A673 (cell line): ENCODE measurements at regions not wholly inside any gene's neighbourhood (a gene's known extent, or its start where the extent isn't known, plus 50 kb on each side); places are given as distances from the start of the nearest gene placed in this dataset.

Experiments used
- EZH2 ChIP-seq: fragments of 200-600 bp; sonication (generic); IDR thresholded peaks from 2 replicates; pipeline ENCODE4 v1.6.1; 2017; ENCODE audit warnings: borderline replicate concordance, low read depth, mild to moderate bottlenecking, mixed read lengths, antibody characterized with exemption, low read length; ENCODE audit not compliant: poor library complexity, severe bottlenecking
- TF ChIP-seq, protein P1 (sequence below): fragments of 300-800, 200-600 bp; sonication (generic); conservative IDR thresholded peaks from 2 replicates; pipeline ENCODE4 v1.5.1; 2017; ENCODE audit warnings: low read depth, mild to moderate bottlenecking, antibody characterized with exemption, low read length, moderate library complexity, mixed read lengths

DNA sequence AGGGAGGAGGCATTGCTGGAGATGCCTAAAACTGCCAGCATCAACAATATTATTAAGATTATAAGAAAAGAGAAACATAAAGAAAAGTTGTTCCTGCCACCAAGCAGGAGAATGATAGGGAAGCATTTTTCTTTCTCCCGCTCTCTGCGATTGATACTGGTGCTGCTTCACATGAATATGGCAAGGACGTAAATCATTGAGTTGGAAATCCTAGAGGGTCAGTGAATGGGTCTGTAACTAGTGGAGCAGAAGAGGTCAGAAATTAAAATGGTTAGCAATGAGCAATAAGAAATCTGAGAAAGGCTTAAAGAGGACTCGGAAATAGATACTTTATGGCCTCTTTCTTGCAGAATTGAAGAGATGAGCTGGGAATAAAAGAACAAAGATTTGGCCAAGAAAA lies 631.7 kb downstream of the BCL11A start:
- TF ChIP-seq, protein P1, sequence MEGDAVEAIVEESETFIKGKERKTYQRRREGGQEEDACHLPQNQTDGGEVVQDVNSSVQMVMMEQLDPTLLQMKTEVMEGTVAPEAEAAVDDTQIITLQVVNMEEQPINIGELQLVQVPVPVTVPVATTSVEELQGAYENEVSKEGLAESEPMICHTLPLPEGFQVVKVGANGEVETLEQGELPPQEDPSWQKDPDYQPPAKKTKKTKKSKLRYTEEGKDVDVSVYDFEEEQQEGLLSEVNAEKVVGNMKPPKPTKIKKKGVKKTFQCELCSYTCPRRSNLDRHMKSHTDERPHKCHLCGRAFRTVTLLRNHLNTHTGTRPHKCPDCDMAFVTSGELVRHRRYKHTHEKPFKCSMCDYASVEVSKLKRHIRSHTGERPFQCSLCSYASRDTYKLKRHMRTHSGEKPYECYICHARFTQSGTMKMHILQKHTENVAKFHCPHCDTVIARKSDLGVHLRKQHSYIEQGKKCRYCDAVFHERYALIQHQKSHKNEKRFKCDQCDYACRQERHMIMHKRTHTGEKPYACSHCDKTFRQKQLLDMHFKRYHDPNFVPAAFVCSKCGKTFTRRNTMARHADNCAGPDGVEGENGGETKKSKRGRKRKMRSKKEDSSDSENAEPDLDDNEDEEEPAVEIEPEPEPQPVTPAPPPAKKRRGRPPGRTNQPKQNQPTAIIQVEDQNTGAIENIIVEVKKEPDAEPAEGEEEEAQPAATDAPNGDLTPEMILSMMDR = no peak
- no peak for TF ChIP-seq EZH2
